ENCODE measurements at regions not wholly inside any gene's neighbourhood (a gene's known extent, or its start where the extent isn't known, plus 50 kb on each side); places are given as distances from the start of the nearest gene placed in this dataset.

DNA sequence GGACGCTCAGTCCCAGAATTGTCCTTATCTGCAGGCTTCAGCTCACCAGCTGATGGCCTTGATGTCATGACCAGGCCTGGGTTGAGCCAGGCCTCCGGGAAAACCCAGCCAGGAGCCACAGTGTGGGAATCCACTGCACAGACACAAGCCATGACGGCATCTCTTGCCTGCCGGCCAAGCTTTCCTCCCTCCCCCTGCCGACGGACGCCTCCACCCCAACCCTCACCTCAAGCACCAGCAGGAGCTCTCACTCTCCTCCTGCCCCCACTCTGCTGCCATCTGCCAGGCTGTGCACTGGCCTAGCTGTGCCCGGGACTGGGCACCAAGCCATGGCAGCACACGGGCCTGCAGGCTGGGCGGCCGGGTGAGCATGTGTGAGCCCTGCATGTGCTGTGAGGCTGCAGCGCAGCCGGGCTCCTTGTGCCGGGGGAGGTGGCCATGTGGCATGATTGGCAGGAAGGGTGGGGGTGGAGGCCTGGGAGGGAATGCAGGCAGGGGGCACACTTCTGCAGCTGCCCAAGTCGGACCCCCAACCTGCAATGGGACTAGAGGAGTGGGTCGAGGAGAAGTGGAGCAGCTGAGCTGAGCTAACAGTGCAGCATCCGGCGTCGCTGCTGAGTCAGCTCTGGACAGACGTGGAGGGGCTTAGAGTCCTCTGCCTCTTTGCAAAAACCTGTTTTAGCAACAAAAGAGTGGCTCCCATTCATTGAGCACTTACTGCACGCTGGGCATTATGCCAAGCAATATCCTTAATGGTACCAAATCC is 268.5 kb downstream of the CBLN1 start:
- ChIA-PET POLR2A (no interaction called here), CTCF (no interaction called here)
- DNase-seq (ENCODE audit: extremely low spot score): no peak
- TF ChIP-seq, protein P1, sequence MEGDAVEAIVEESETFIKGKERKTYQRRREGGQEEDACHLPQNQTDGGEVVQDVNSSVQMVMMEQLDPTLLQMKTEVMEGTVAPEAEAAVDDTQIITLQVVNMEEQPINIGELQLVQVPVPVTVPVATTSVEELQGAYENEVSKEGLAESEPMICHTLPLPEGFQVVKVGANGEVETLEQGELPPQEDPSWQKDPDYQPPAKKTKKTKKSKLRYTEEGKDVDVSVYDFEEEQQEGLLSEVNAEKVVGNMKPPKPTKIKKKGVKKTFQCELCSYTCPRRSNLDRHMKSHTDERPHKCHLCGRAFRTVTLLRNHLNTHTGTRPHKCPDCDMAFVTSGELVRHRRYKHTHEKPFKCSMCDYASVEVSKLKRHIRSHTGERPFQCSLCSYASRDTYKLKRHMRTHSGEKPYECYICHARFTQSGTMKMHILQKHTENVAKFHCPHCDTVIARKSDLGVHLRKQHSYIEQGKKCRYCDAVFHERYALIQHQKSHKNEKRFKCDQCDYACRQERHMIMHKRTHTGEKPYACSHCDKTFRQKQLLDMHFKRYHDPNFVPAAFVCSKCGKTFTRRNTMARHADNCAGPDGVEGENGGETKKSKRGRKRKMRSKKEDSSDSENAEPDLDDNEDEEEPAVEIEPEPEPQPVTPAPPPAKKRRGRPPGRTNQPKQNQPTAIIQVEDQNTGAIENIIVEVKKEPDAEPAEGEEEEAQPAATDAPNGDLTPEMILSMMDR (IDR thresholded peaks at IDR 0.05; ENCODE audit: control extremely low read depth, extremely low read depth, low read depth, missing control alignments): no peak

DNA sequence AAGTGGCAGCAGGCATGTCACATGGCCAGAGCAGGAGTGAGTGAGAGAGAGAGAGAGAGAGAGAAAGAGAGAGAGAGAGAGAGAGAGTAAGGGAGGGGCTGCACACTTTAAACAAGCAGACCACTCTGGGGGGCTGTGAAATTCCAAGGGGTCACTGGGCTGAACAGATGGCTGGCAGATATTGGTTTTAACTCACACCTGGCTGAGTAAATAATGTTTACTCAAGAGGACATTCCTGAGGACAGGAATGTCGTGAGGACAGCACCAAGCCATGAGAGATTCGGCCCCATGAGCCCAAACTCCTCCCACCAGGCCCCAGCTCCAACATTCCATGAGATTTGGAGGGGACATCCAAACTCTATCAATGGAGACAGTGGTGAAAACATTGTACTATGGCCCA is 269.7 kb downstream of the CBLN1 start:
- DNase-seq (ENCODE audit: extremely low spot score): no peak
- POLR2A ChIA-PET: no interaction called here
- CTCF ChIA-PET: no interaction called here
- TF ChIP-seq, protein P1 (IDR thresholded peaks at IDR 0.05; ENCODE audit: control extremely low read depth, extremely low read depth, low read depth, missing control alignments): no peak

DNA sequence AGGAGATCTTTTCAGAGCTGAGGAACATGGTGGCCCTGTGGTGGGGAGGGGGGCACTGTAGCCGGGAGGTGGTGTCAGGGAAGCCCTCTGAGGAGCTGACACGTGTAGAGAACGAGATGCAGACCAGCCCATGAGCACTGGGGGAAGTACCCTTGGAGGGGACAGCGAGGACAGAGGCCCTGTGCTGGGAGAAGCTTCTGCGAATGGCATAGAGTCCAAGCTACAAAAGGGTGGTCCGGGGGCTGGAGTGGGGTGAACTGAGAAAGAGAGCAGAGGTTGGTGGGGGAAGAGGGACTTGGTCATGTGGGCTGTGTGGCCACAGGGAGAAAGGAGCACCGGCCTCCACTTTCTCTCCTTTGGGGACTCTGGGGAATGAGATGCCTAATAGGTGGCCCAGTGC is 270.8 kb downstream of the CBLN1 start:
- TF ChIP-seq, protein P1 (IDR thresholded peaks at IDR 0.05; ENCODE audit: control extremely low read depth, extremely low read depth, low read depth, missing control alignments): no peak
- CTCF ChIA-PET: interaction anchor here (0.9 kb wide), 1 partner anchor 15 kb away, joined by 3 read pairs; no protein-coding TSS in a partner anchor
- no peak for DNase-seq (ENCODE audit: extremely low spot score)
- POLR2A ChIA-PET: no interaction called here

DNA sequence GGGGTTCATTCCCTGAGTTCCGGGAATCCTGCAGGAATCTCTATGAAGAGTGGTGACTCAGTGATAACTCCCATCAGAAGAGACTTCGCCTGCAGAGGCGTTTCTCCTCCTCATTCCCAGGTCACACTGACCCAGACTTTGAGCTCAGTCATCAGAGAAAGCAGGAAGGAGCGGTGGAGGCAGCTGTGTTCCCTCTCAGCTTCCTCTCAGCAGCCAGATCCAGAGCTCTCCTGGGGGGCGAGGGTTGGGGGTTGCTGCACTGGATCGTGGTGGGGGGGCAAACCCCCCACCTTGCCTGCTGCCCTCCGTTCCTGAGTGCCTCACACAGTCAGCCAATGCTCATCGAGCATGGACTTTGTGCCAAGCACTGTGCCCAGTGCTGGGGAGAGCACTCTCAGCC is 271.2 kb downstream of the CBLN1 start:
- CTCF ChIA-PET: interaction anchor here (0.7 to 0.9 kb wide), 2 partner anchors 13 to 15 kb away, joined by 3 read pairs; no protein-coding TSS in a partner anchor
- DNase-seq (ENCODE audit: extremely low spot score): no peak
- TF ChIP-seq, protein P1 (IDR thresholded peaks at IDR 0.05; ENCODE audit: control extremely low read depth, extremely low read depth, low read depth, missing control alignments): no peak
- POLR2A ChIA-PET: no interaction called here

DNA sequence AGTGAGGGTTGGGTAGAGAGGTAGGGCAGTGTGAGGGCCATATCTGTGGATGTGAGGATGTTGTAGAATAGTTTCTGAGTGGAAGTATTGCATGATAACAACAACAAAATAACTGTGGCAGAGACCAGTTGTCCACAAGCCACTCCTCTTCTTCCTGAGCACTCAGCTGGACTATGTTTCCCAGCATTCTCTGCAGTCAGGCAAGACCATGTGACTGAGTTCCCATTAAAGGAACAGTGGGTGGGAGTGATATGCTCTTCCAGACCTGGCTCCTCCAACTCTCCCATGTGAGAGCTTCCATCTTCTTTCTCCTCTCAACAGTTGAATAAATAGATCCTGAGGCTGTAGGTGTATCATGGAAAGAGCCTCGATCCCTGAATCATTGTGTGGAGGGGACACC is 272.4 kb downstream of the CBLN1 start:
- TF ChIP-seq, protein P1 (IDR thresholded peaks at IDR 0.05; ENCODE audit: control extremely low read depth, extremely low read depth, low read depth, missing control alignments): no peak
- DNase-seq (ENCODE audit: extremely low spot score): no peak
- POLR2A ChIA-PET: no interaction called here
- CTCF ChIA-PET: no interaction called here

DNA sequence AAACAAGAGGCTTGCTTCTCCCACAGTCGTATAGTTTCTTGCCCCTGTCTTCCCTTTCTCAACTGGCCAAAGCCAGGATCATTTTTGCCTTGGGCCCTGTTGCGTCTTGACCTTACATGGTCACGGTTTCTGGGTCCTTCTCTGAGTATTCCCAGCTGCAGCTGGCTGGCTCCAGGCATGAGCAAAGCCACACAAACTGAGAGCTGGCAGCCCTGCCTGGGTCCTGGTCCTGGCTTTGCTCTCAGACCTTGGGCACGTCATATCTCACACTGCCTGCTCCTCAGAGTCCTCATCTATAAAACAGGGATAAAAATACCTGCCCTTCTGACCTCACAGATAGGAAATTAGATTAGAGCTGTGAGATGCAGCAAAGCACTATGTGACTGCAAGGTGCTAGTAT is 277.6 kb downstream of the CBLN1 start:
- ChIA-PET CTCF (no interaction called here), POLR2A (no interaction called here)
- DNase-seq (ENCODE audit: extremely low spot score): no peak
- TF ChIP-seq, protein P1 (IDR thresholded peaks at IDR 0.05; ENCODE audit: control extremely low read depth, extremely low read depth, low read depth, missing control alignments): no peak
